Large intestine (tissue), 3 donors: ENCODE measurements at regions not wholly inside any gene's neighbourhood (a gene's known extent, or its start where the extent isn't known, plus 50 kb on each side); places are given as distances from the start of the nearest gene placed in this dataset.

Source experiments
- DNase-seq, 2 donors: peaks; one replicate each; pipeline versions ENCODE4 v3.0.0 to v3.0.0-alpha.2; 2013
- H3K27ac ChIP-seq: one replicate; pipeline ENCODE4 v1.5.1; 2013; ENCODE audit warnings: low read length
- H3K27me3 ChIP-seq: 2 replicates; pipeline ENCODE4 v1.6.1; 2013; ENCODE audit warnings: low read length; ENCODE audit not compliant: control insufficient read depth, insufficient read depth
- H3K36me3 ChIP-seq: 2 replicates; pipeline ENCODE4 v1.6.1; 2013; ENCODE audit warnings: low read length; ENCODE audit not compliant: control insufficient read depth, insufficient read depth
- H3K4me1 ChIP-seq: one replicate; pipeline ENCODE4 v1.6.1; 2013; ENCODE audit warnings: low read length; ENCODE audit not compliant: control insufficient read depth, insufficient read depth
- H3K4me3 ChIP-seq: one replicate; pipeline ENCODE4 v1.5.1; 2013; ENCODE audit warnings: low read length
- H3K9me3 ChIP-seq: one replicate; pipeline ENCODE4 v1.6.1; 2013; ENCODE audit warnings: mild to moderate bottlenecking, low read depth, low read length, moderate library complexity; ENCODE audit not compliant: control insufficient read depth
- WGBS: methylation state at CpG from one replicate; pipeline ENCODE4 v1.1.5; 2013; ENCODE audit warnings: low lambda C conversion rate; ENCODE audit not compliant: insufficient coverage; 5-methylcytosine and 5-hydroxymethylcytosine counted together

DNA sequence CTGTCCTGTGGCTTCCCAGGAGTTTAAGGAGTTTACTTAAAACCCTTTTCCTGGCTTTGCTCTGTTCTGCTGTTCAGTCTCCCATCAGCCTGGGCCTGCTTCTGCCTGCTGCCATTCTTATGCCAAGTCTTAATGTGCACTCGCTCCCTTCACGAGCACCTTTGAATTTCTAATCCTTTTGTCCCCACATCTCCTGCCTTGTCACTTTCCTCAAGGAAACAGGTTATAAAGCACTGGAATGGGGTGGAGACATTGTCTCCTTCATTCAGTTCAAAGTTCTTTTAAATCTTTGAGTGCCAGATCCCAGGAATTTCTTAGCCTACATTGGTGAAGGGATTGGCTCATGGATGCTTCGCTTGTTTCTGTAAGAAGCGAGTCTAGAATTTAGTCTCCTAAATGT, 87.2 kb upstream of the LIFR start:
- Histone ChIP-seq H3K27me3 (no peaks in the 10 kb centered on the region), H3K36me3 (no peaks in the 10 kb centered on the region), H3K4me1 (peaks cover 42% of the 10 kb centered on the region), H3K9me3 (no peaks in the 10 kb centered on the region), H3K4me3 (no peak overlapping the region), H3K27ac (no peak overlapping the region)
- DNase-seq = peak; percentile 40 to 62
- WGBS = 70% methylated on average over 2 of the region's 4 CpGs

- DNase-seq = no peak
- H3K9me3 ChIP-seq = no peaks in the 10 kb centered on the region
- H3K4me3 ChIP-seq = no peak overlapping the region
Observed at GRCh38 chr5:38645508-38645907, 89.1 kb upstream of the LIFR start.

GRCh38 chr5:38648703-38649291, 92.4 kb upstream of the LIFR start:
- no peak for DNase-seq
- WGBS = no CpG with 5 or more reads among the region's 3 CpGs
- H3K9me3 ChIP-seq = no peaks in the 10 kb centered on the region
- peaks cover 7% of the 10 kb centered on the region for H3K4me1 ChIP-seq
- H3K4me3 ChIP-seq = no peak overlapping the region
- no peak overlapping the region for H3K27ac ChIP-seq
- no peaks in the 10 kb centered on the region for H3K36me3 ChIP-seq
- no peaks in the 10 kb centered on the region for H3K27me3 ChIP-seq

More at GRCh38 chr5:38645508-38645907, 89.1 kb upstream of the LIFR start:
- peaks cover 25% of the 10 kb centered on the region for H3K4me1 ChIP-seq
- no peaks in the 10 kb centered on the region for H3K27me3 ChIP-seq
- H3K27ac ChIP-seq = no peak overlapping the region
- no peaks in the 10 kb centered on the region for H3K36me3 ChIP-seq

DNA sequence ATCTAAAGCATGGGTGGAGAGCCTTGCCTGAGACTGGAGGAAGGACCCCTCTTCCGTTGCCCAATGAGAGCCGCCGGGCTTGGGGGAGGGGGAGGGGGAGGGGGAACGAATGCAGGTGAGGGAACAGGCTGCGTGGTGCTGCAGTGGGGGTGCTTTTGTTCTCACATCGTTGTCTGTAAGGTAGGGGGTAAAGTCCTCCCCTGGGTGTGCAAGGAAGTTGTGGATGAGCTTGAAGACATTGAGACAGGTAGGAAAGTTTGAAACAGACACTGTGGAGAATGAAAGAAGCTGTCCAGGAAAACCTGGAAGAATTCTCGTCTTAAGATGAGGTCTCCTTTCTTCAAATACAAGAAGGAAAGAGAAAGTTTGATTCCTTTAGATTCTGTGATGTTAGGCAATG, 94.1 kb upstream of the LIFR start:
- no peaks in the 10 kb centered on the region for H3K9me3 ChIP-seq
- DNase-seq = peak in 1 of 2 donors; percentile 39
- H3K36me3 ChIP-seq = no peaks in the 10 kb centered on the region
- peaks cover 1% of the 10 kb centered on the region for H3K27me3 ChIP-seq
- no peak overlapping the region for H3K4me3 ChIP-seq
- H3K27ac ChIP-seq = no peak overlapping the region
- WGBS = 60% methylated on average over 1 of the region's 7 CpGs
- H3K4me1 ChIP-seq = peaks cover 3% of the 10 kb centered on the region

GRCh38 chr5:38650946-38651345, 94.5 kb upstream of the LIFR start:
- Histone ChIP-seq H3K27ac (no peak overlapping the region), H3K27me3 (peaks cover 5% of the 10 kb centered on the region), H3K9me3 (no peaks in the 10 kb centered on the region), H3K4me3 (no peak overlapping the region), H3K4me1 (peaks cover 3% of the 10 kb centered on the region), H3K36me3 (no peaks in the 10 kb centered on the region)
- no peak for DNase-seq
- WGBS = 100% methylated on average over 1 of the region's 8 CpGs

GRCh38 chr5:38651806-38652205, 95.4 kb upstream of the LIFR start:
- no peak overlapping the region for H3K27ac ChIP-seq
- no peaks in the 10 kb centered on the region for H3K36me3 ChIP-seq
- no CpG with 5 or more reads among the region's 6 CpGs for WGBS
- H3K4me3 ChIP-seq = no peak overlapping the region
- H3K27me3 ChIP-seq = peaks cover 5% of the 10 kb centered on the region
- no peak for DNase-seq
- no peaks in the 10 kb centered on the region for H3K9me3 ChIP-seq
- peaks cover 3% of the 10 kb centered on the region for H3K4me1 ChIP-seq

DNA sequence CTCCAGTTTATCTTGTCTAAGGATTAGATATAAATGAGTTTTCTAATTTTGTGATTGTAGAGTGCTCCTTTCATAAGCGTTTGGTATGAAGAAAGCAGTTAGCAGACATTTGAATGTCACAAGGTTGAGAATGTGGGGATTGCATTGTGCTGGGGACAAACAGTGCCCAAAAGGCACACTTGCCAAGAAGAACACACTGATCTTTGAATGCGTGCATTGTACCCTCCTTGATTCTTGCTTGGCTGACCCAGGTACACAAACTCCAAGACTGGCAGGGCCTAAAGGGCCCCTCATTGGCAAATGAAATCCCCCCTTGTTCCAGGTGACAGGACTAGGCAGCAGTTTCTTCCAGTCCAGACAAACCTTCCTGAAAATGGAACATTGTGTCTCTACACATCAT, 96.9 kb upstream of the LIFR start:
- no peak overlapping the region for H3K4me3 ChIP-seq
- no peak overlapping the region for H3K27ac ChIP-seq
- no peaks in the 10 kb centered on the region for H3K9me3 ChIP-seq
- H3K4me1 ChIP-seq = peaks cover 3% of the 10 kb centered on the region
- H3K36me3 ChIP-seq = no peaks in the 10 kb centered on the region
- peaks cover 5% of the 10 kb centered on the region for H3K27me3 ChIP-seq
- WGBS = 100% methylated on average over 1 of the region's 2 CpGs
- no peak for DNase-seq

GRCh38 chr5:38655691-38656090, 99.2 kb upstream of the LIFR start:
- Histone ChIP-seq H3K36me3 (no peaks in the 10 kb centered on the region), H3K27me3 (peaks cover 5% of the 10 kb centered on the region), H3K27ac (no peak overlapping the region), H3K9me3 (no peaks in the 10 kb centered on the region), H3K4me3 (no peak overlapping the region), H3K4me1 (peaks cover under 1% of the 10 kb centered on the region)
- no CpG with 5 or more reads among the region's 6 CpGs for WGBS
- no peak for DNase-seq

DNA sequence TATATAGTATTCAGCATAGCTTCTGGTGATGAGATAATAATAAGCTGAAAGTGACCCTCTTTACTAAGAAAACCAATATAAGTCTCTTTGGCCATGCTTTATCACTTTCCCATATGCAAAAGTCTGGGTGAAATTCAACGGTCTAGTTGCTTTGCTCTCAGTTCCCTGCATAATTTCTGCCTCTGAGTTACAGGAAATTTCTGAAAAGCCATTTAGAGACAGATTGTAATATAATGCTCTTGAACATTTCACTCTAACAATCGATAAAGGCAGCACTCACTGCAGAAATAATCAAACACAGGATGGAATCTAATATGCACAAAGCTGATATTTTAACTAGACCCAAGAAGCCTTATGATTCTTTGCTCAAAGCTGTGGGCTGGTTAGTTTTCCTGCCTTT, 100.1 kb upstream of the LIFR start:
- Histone ChIP-seq H3K9me3 (no peaks in the 10 kb centered on the region), H3K36me3 (no peaks in the 10 kb centered on the region), H3K4me3 (no peak overlapping the region), H3K27ac (no peak overlapping the region), H3K27me3 (peaks cover 5% of the 10 kb centered on the region), H3K4me1 (no peaks in the 10 kb centered on the region)
- DNase-seq = no peak
- WGBS = 60% methylated on average over 1 of the region's 2 CpGs

DNA sequence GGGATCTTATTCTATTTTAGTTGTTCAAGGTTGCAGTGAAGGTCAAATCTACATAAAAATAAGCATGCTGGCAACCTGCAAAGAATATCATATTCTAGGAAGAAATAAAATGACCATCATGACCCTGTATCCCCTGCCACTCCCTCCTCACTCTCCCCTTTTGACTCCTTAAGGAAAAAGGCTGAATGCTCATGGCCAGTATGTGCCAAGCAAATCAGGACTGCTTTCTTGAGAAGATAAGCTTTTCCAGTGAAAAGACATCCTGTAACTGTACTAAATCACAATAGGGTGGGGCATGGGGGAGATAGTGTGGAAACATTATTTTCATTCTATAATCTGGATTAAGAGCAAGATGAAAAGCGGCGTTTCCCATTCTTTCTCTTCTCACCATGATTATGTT, 100.6 kb upstream of the LIFR start:
- H3K4me1 ChIP-seq = no peaks in the 10 kb centered on the region
- no peaks in the 10 kb centered on the region for H3K9me3 ChIP-seq
- H3K27ac ChIP-seq = no peak overlapping the region
- peaks cover 5% of the 10 kb centered on the region for H3K27me3 ChIP-seq
- H3K4me3 ChIP-seq = no peak overlapping the region
- no peaks in the 10 kb centered on the region for H3K36me3 ChIP-seq
- DNase-seq = no peak
- 90% methylated on average over 2 of the region's 2 CpGs for WGBS

- no peaks in the 10 kb centered on the region for H3K9me3 ChIP-seq
- H3K27ac ChIP-seq = no peak overlapping the region
- no peak overlapping the region for H3K4me3 ChIP-seq
- H3K36me3 ChIP-seq = no peaks in the 10 kb centered on the region
- no peak for DNase-seq
- no CpG with 5 or more reads among the region's 12 CpGs for WGBS
- H3K27me3 ChIP-seq = peaks cover 5% of the 10 kb centered on the region
- no peaks in the 10 kb centered on the region for H3K4me1 ChIP-seq
Observed at GRCh38 chr5:38660194-38660668, 103.8 kb upstream of the LIFR start.
